DOHH2 (cell line): ENCODE measurements at regions not wholly inside any gene's neighbourhood (a gene's known extent, or its start where the extent isn't known, plus 50 kb on each side); places are given as distances from the start of the nearest gene placed in this dataset.

Source experiments
- H3F3A ChIP-seq: fragments of 200-600 bp; sonication (generic), shearing (Covaris generic); 2 replicates; pipeline ENCODE4 v1.6.0; 2016; ENCODE audit warnings: antibody characterized with exemption, mild to moderate bottlenecking; ENCODE audit not compliant: control insufficient read depth, insufficient read depth
- H3K27ac ChIP-seq: fragments of 200-600 bp; sonication (generic); 2 replicates; pipeline ENCODE4 v1.5.1; 2014; ENCODE audit warnings: low read depth, mild to moderate bottlenecking, low read length, moderate library complexity
- H3K27me3 ChIP-seq: fragments of 200-600 bp; sonication (generic); 2 replicates; pipeline ENCODE4 v1.6.1; 2014; ENCODE audit warnings: mild to moderate bottlenecking, low read length, mixed read lengths; ENCODE audit not compliant: control insufficient read depth
- H3K36me3 ChIP-seq: fragments of 200-600 bp; sonication (generic); 2 replicates; pipeline ENCODE4 v1.6.1; 2014; ENCODE audit warnings: mild to moderate bottlenecking, low read length, moderate library complexity, mixed read lengths; ENCODE audit not compliant: control insufficient read depth
- H3K4me1 ChIP-seq: fragments of 200-600 bp; sonication (generic); 2 replicates; pipeline ENCODE4 v1.6.1; 2014; ENCODE audit warnings: mild to moderate bottlenecking, low read length, mixed read lengths; ENCODE audit not compliant: control insufficient read depth
- H3K4me2 ChIP-seq: fragments of 200-600 bp; sonication (generic); 2 replicates; pipeline ENCODE4 v1.6.0; 2014; ENCODE audit warnings: mild to moderate bottlenecking, low read length, moderate library complexity
- H3K4me3 ChIP-seq: fragments of 200-600 bp; sonication (generic); 2 replicates; pipeline ENCODE4 v1.5.1; 2014; ENCODE audit warnings: mild to moderate bottlenecking, low read length, mixed read lengths
- H3K79me2 ChIP-seq: fragments of 200-600 bp; sonication (generic); 2 replicates; pipeline ENCODE4 v1.6.1; 2014; ENCODE audit warnings: mild to moderate bottlenecking, low read length, mixed read lengths; ENCODE audit not compliant: control insufficient read depth
- H3K9me2 ChIP-seq: fragments of 200-600 bp; sonication (generic); replicated peaks from 2 replicates; pipeline ENCODE4 v1.6.1; 2014; ENCODE audit warnings: mild to moderate bottlenecking, low read length, mixed read lengths; ENCODE audit not compliant: control insufficient read depth
- H3K9me3 ChIP-seq: fragments of 200-600 bp; sonication (generic); 2 replicates; pipeline ENCODE4 v1.6.1; 2014; ENCODE audit warnings: antibody characterized with exemption, low read length, mixed read lengths; ENCODE audit not compliant: control insufficient read depth, insufficient read depth
- H4K20me1 ChIP-seq: fragments of 200-600 bp; sonication (generic); 2 replicates; pipeline ENCODE4 v1.6.0; 2014; ENCODE audit warnings: low read depth, mild to moderate bottlenecking, antibody characterized with exemption, low read length, moderate library complexity; ENCODE audit not compliant: control insufficient read depth, insufficient read depth
- CTCF ChIP-seq: fragments of 200-600 bp; sonication (generic); IDR thresholded peaks from one replicate; pipeline ENCODE4 v1.5.1; 2014; ENCODE audit warnings: antibody characterized with exemption, mild to moderate bottlenecking, low read depth, low read length; ENCODE audit not compliant: poor library complexity, severe bottlenecking
- EZH2phosphoT487 ChIP-seq: fragments of 200-600 bp; sonication (generic); IDR thresholded peaks from 2 replicates; pipeline ENCODE4 v1.6.1; 2017; ENCODE audit warnings: borderline replicate concordance, mild to moderate bottlenecking, antibody characterized with exemption, low read length, moderate library complexity, mixed read lengths

- Histone ChIP-seq H3K4me3 (no peak overlapping the region), H3K27me3 (no peaks in the 10 kb centered on the region), H4K20me1 (no peaks in the 10 kb centered on the region), H3K79me2 (no peaks in the 10 kb centered on the region), H3F3A (no peaks in the 10 kb centered on the region), H3K4me2 (no peak overlapping the region), H3K9me3 (peaks cover 30% of the 10 kb centered on the region), H3K36me3 (no peaks in the 10 kb centered on the region), H3K27ac (no peak overlapping the region), H3K4me1 (no peaks in the 10 kb centered on the region), H3K9me2 (no peaks in the 10 kb centered on the region)
- no peak for TF ChIP-seq EZH2phosphoT487
- TF ChIP-seq CTCF = no peak
These were observed 83.0 kb upstream of the SHANK2 start for GRCh38 chr11:71335371-71335770.

DNA sequence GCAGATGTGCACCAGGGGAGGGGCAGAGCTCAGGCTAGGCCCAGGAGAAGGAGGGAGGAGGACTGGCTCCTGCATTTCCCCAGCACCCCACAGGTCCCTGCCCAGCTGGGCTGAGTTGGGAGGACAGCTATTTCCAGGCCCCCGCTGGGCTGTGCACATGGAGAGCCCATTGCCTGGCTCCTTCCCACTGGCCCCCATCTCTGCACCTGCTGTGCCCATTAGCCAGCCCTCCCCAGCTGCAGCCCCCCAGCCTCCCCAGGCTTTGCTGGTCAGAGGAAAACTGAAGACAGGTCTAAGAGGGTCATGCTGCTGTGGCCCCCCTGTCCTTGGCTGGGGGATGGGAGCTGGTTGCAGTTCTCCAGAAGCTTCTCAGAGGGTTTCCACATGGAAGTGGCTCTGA, 81.8 kb upstream of the SHANK2 start:
- Histone ChIP-seq H4K20me1 (no peaks in the 10 kb centered on the region), H3K36me3 (no peaks in the 10 kb centered on the region), H3F3A (no peaks in the 10 kb centered on the region), H3K79me2 (no peaks in the 10 kb centered on the region), H3K27ac (no peak overlapping the region), H3K4me2 (no peak overlapping the region), H3K27me3 (no peaks in the 10 kb centered on the region), H3K9me2 (no peaks in the 10 kb centered on the region), H3K9me3 (peaks cover 30% of the 10 kb centered on the region), H3K4me3 (no peak overlapping the region), H3K4me1 (no peaks in the 10 kb centered on the region)
- TF ChIP-seq CTCF (no peak), EZH2phosphoT487 (no peak)

GRCh38 chr11:71333473-71333872, 81.1 kb upstream of the SHANK2 start:
- no peaks in the 10 kb centered on the region for H3K36me3 ChIP-seq
- no peaks in the 10 kb centered on the region for H3K79me2 ChIP-seq
- H3K27ac ChIP-seq = no peak overlapping the region
- no peak overlapping the region for H3K4me3 ChIP-seq
- H3K4me1 ChIP-seq = no peaks in the 10 kb centered on the region
- H4K20me1 ChIP-seq = no peaks in the 10 kb centered on the region
- TF ChIP-seq CTCF = no peak
- TF ChIP-seq EZH2phosphoT487 = no peak
- no peaks in the 10 kb centered on the region for H3K9me2 ChIP-seq
- peaks cover 30% of the 10 kb centered on the region for H3K9me3 ChIP-seq
- H3F3A ChIP-seq = no peaks in the 10 kb centered on the region
- no peaks in the 10 kb centered on the region for H3K27me3 ChIP-seq
- no peak overlapping the region for H3K4me2 ChIP-seq

DNA sequence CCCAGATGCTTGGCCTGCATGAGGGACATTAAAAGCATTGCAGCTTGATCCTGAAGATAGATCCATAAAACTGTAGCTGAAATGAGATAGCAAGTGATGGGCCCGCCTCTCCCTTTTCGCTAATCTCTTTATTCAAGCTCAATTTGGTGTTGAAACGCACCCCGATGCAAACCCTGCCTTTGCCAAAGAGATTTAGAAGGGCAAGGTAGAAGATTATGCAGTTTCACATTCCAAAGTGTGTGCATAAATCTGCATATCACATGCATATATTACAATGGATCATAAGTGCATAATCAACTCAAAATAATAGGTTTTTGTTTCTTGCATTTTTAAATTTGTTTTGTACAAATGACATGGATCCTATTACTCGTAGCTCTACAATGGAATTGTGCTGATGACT, 80.1 kb upstream of the SHANK2 start:
- H3K4me3 ChIP-seq = no peak overlapping the region
- H3K9me2 ChIP-seq = no peaks in the 10 kb centered on the region
- no peaks in the 10 kb centered on the region for H3K79me2 ChIP-seq
- H3K36me3 ChIP-seq = no peaks in the 10 kb centered on the region
- no peaks in the 10 kb centered on the region for H4K20me1 ChIP-seq
- no peaks in the 10 kb centered on the region for H3K27me3 ChIP-seq
- H3F3A ChIP-seq = no peaks in the 10 kb centered on the region
- peaks cover 30% of the 10 kb centered on the region for H3K9me3 ChIP-seq
- H3K4me1 ChIP-seq = no peaks in the 10 kb centered on the region
- H3K27ac ChIP-seq = no peak overlapping the region
- TF ChIP-seq EZH2phosphoT487 (no peak), CTCF (no peak)
- no peak overlapping the region for H3K4me2 ChIP-seq
